Smooth muscle cell of the brain vasculature (primary cell): ENCODE measurements at regions not wholly inside any gene's neighbourhood (a gene's known extent, or its start where the extent isn't known, plus 50 kb on each side); places are given as distances from the start of the nearest gene placed in this dataset.

Experiments
- DNase-seq: peaks from one replicate; pipeline ENCODE4 v3.0.0-alpha.2; 2012; ENCODE audit warnings: low read depth, low spot score

GRCh38 chr13:89568276-89568675 lies 1779.2 kb upstream of the MIR17HG start:
- DNase-seq, result peak; percentile 12

- DNase-seq, result no peak
These were observed 1778.7 kb upstream of the MIR17HG start for GRCh38 chr13:89568746-89569145.

- DNase-seq, result no peak
These were observed 1775.8 kb upstream of the MIR17HG start for GRCh38 chr13:89571676-89572075.

- no peak for DNase-seq
These were observed 1773.4 kb upstream of the MIR17HG start for GRCh38 chr13:89574077-89574476.

- DNase-seq, result no peak
These were observed 1770.2 kb upstream of the MIR17HG start for GRCh38 chr13:89577301-89577700.

GRCh38 chr13:89584058-89584620 lies 1763.3 kb upstream of the MIR17HG start:
- DNase-seq, result no peak

- no peak for DNase-seq
These were observed 1744.8 kb upstream of the MIR17HG start for GRCh38 chr13:89602655-89603054.

- no peak for DNase-seq
These were observed 1744.3 kb upstream of the MIR17HG start for GRCh38 chr13:89603187-89603586.

- DNase-seq, result no peak
These were observed 1738.2 kb upstream of the MIR17HG start for GRCh38 chr13:89609318-89609717.

- DNase-seq, result no peak
These were observed 1737.2 kb upstream of the MIR17HG start for GRCh38 chr13:89610331-89610730.

- no peak for DNase-seq
These were observed 1736.6 kb upstream of the MIR17HG start for GRCh38 chr13:89610881-89611280.

GRCh38 chr13:89627996-89628395 lies 1719.5 kb upstream of the MIR17HG start:
- DNase-seq, result no peak

- no peak for DNase-seq
These were observed 1718.9 kb upstream of the MIR17HG start for GRCh38 chr13:89628567-89628966.

GRCh38 chr13:89650226-89650625 lies 1697.3 kb upstream of the MIR17HG start:
- DNase-seq, result no peak

GRCh38 chr13:89660752-89661151 lies 1686.7 kb upstream of the MIR17HG start:
- no peak for DNase-seq

GRCh38 chr13:89673789-89674311 lies 1673.6 kb upstream of the MIR17HG start:
- DNase-seq, result no peak

- DNase-seq, result no peak
These were observed 1668.9 kb upstream of the MIR17HG start for GRCh38 chr13:89678466-89679121.

- DNase-seq, result peak; percentile 6
These were observed 1662.6 kb upstream of the MIR17HG start for GRCh38 chr13:89684896-89685295.

GRCh38 chr13:89686171-89686570 lies 1661.3 kb upstream of the MIR17HG start:
- no peak for DNase-seq

- DNase-seq, result no peak
These were observed 1660.4 kb upstream of the MIR17HG start for GRCh38 chr13:89687066-89687465.

GRCh38 chr13:89688918-89689317 lies 1658.6 kb upstream of the MIR17HG start:
- no peak for DNase-seq

- no peak for DNase-seq
These were observed 1653.0 kb upstream of the MIR17HG start for GRCh38 chr13:89694451-89694850.
